Trophoblast cell (in vitro differentiated cells and primary cell): ENCODE measurements at regions not wholly inside any gene's neighbourhood (a gene's known extent, or its start where the extent isn't known, plus 50 kb on each side); places are given as distances from the start of the nearest gene placed in this dataset.

Experiments used
- DNase-seq, 2 donors: peaks; one replicate each; pipeline ENCODE4 v3.0.0-alpha.2; 2016
- H2AFZ ChIP-seq: 2 replicates; pipeline ENCODE4 v1.6.1; 2013; ENCODE audit warnings: low read length, moderate library complexity, mild to moderate bottlenecking; ENCODE audit not compliant: insufficient read depth, poor library complexity
- H2AK5ac ChIP-seq: 2 replicates; pipeline ENCODE4 v1.6.1; 2013; ENCODE audit warnings: mild to moderate bottlenecking, low read length
- H2BK120ac ChIP-seq: 2 replicates; pipeline ENCODE4 v1.6.1; 2013; ENCODE audit warnings: low read length, mild to moderate bottlenecking, moderate library complexity; ENCODE audit not compliant: insufficient read depth, poor library complexity
- H2BK12ac ChIP-seq: 2 replicates; pipeline ENCODE4 v1.6.1; 2013; ENCODE audit warnings: mild to moderate bottlenecking, low read length, moderate library complexity
- H2BK5ac ChIP-seq: 2 replicates; pipeline ENCODE4 v1.6.1; 2013; ENCODE audit warnings: low read length, low read depth, moderate library complexity, mild to moderate bottlenecking; ENCODE audit not compliant: poor library complexity
- H3K14ac ChIP-seq: 2 replicates; pipeline ENCODE4 v1.6.1; 2013; ENCODE audit warnings: mild to moderate bottlenecking, low read length
- H3K18ac ChIP-seq: 2 replicates; pipeline ENCODE4 v1.6.1; 2013; ENCODE audit warnings: mild to moderate bottlenecking, low read length
- H3K23ac ChIP-seq: 2 replicates; pipeline ENCODE4 v1.6.1; 2013; ENCODE audit warnings: low read length
- H3K27ac ChIP-seq: 2 replicates; pipeline ENCODE4 v1.5.1; 2013; ENCODE audit warnings: low read depth, mild to moderate bottlenecking, inconsistent platforms, low read length, moderate library complexity
- H3K27me3 ChIP-seq: 2 replicates; pipeline ENCODE4 v1.6.1; 2013; ENCODE audit warnings: inconsistent platforms, mild to moderate bottlenecking, low read length, moderate library complexity; ENCODE audit not compliant: insufficient read depth
- H3K36me3 ChIP-seq, 2 experiments: 1 replicate in 1 of 2; 2 replicates in 1 of 2; pipeline ENCODE4 v1.6.1; 2013; ENCODE audit warnings: low read length in 2 of 2, mild to moderate bottlenecking in 2 of 2, moderate library complexity in 1 of 2; ENCODE audit not compliant: insufficient read depth in 2 of 2, control insufficient read depth in 1 of 2
- H3K4ac ChIP-seq: 2 replicates; pipeline ENCODE4 v1.6.1; 2013; ENCODE audit warnings: low read depth, mild to moderate bottlenecking, low read length, moderate library complexity
- H3K4me1 ChIP-seq, 2 experiments: 1 replicate in 1 of 2; 2 replicates in 1 of 2; pipeline ENCODE4 v1.6.1; 2013; ENCODE audit warnings: low read length in 2 of 2, mild to moderate bottlenecking in 2 of 2, moderate library complexity in 1 of 2; ENCODE audit not compliant: insufficient read depth in 2 of 2, control insufficient read depth in 1 of 2
- H3K4me2 ChIP-seq: 2 replicates; pipeline ENCODE4 v1.6.1; 2013; ENCODE audit warnings: inconsistent platforms, mild to moderate bottlenecking, low read length, moderate library complexity
- H3K4me3 ChIP-seq: 2 replicates; pipeline ENCODE4 v1.5.1; 2013; ENCODE audit warnings: mild to moderate bottlenecking, low read depth, low read length, inconsistent platforms
- H3K79me1 ChIP-seq: one replicate; pipeline ENCODE4 v1.6.1; 2013; ENCODE audit warnings: low read length
- H3K79me2 ChIP-seq: 2 replicates; pipeline ENCODE4 v1.6.1; 2013; ENCODE audit warnings: low read length, mild to moderate bottlenecking; ENCODE audit not compliant: control insufficient read depth, insufficient read depth, poor library complexity
- H3K9ac ChIP-seq: 2 replicates; pipeline ENCODE4 v1.6.1; 2013; ENCODE audit warnings: mild to moderate bottlenecking, low read length
- H3K9me3 ChIP-seq: 2 replicates; pipeline ENCODE4 v1.6.1; 2013; ENCODE audit warnings: low read depth, mild to moderate bottlenecking, control low read depth, inconsistent platforms, low read length; ENCODE audit not compliant: insufficient read depth
- H4K12ac ChIP-seq: 2 replicates; pipeline ENCODE4 v1.6.1; 2013; ENCODE audit warnings: low read depth, mild to moderate bottlenecking, low read length, moderate library complexity
- H4K8ac ChIP-seq: 2 replicates; pipeline ENCODE4 v1.6.1; 2013; ENCODE audit warnings: low read depth, mild to moderate bottlenecking, low read length, moderate library complexity
- H4K91ac ChIP-seq: one replicate; pipeline ENCODE4 v1.6.1; 2013; ENCODE audit warnings: low read depth, mild to moderate bottlenecking, low read length, moderate library complexity
- WGBS: extraction: QIAGEN DNeasy Blood & Tissue Kit; methylation state at CpG from one replicate; pipeline ENCODE4 v1.1.7; 2013; ENCODE audit warnings: missing lambda C conversion rate; ENCODE audit not compliant: insufficient read length, insufficient coverage; ENCODE audit errors: extremely low coverage; 5-methylcytosine and 5-hydroxymethylcytosine counted together

GRCh38 chr2:47687856-47688255 is 95.1 kb upstream of the MSH6 start:
- no peak overlapping the region for H2AFZ ChIP-seq
- no peak for DNase-seq
- H3K36me3 ChIP-seq = no peaks in the 10 kb centered on the region
- H3K4ac ChIP-seq = no peak overlapping the region
- H4K8ac ChIP-seq = no peak overlapping the region
- no peak overlapping the region for H4K91ac ChIP-seq
- no peaks in the 10 kb centered on the region for H3K79me1 ChIP-seq
- H2AK5ac ChIP-seq = no peak overlapping the region
- H3K23ac ChIP-seq = no peak overlapping the region
- no peak overlapping the region for H3K14ac ChIP-seq
- H2BK12ac ChIP-seq = no peak overlapping the region
- H3K4me3 ChIP-seq = no peak overlapping the region
- WGBS = no CpG with 5 or more reads among the region's 1 CpG
- H3K79me2 ChIP-seq = no peaks in the 10 kb centered on the region
- H4K12ac ChIP-seq = no peak overlapping the region
- no peak overlapping the region for H3K9ac ChIP-seq
- H2BK5ac ChIP-seq = no peak overlapping the region
- H3K27me3 ChIP-seq = no peaks in the 10 kb centered on the region
- no peak overlapping the region for H2BK120ac ChIP-seq
- no peak overlapping the region for H3K27ac ChIP-seq
- H3K4me1 ChIP-seq = peaks cover 2 to 4% of the 10 kb centered on the region in 2 experiments
- H3K18ac ChIP-seq = no peak overlapping the region
- no peak overlapping the region for H3K4me2 ChIP-seq
- no peaks in the 10 kb centered on the region for H3K9me3 ChIP-seq

DNA sequence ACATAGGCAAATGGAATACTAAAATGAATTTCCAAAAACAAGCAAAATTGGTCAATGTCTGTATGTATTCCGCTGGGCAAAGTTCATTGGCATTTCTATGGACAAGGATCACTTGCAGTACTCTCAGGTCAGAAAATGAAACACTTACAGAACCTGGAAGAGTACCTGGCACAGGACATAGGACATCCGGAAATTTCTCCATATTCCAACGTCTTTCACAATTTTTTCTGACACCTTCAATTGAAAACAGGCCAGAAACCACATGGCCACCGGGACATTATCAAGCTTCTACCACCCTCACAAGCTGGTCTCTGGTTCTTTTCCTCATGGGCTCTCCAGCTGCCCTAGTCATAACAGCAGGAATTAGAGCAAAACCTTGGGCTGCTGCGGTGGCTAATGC is 96.9 kb upstream of the MSH6 start:
- H3K79me2 ChIP-seq = no peaks in the 10 kb centered on the region
- DNase-seq = peak in 1 of 2 donors; percentile 51
- no peak overlapping the region for H3K18ac ChIP-seq
- no peaks in the 10 kb centered on the region for H3K36me3 ChIP-seq
- no peak overlapping the region for H3K27ac ChIP-seq
- no peak overlapping the region for H2BK5ac ChIP-seq
- H3K9ac ChIP-seq = no peak overlapping the region
- no CpG with 5 or more reads among the region's 5 CpGs for WGBS
- no peak overlapping the region for H4K8ac ChIP-seq
- no peaks in the 10 kb centered on the region for H3K79me1 ChIP-seq
- no peaks in the 10 kb centered on the region for H3K9me3 ChIP-seq
- no peak overlapping the region for H4K91ac ChIP-seq
- H3K4ac ChIP-seq = no peak overlapping the region
- H3K27me3 ChIP-seq = no peaks in the 10 kb centered on the region
- H2BK120ac ChIP-seq = no peak overlapping the region
- H2AK5ac ChIP-seq = no peak overlapping the region
- H3K14ac ChIP-seq = no peak overlapping the region
- H4K12ac ChIP-seq = no peak overlapping the region
- no peak overlapping the region for H2AFZ ChIP-seq
- H3K4me3 ChIP-seq = no peak overlapping the region
- H3K23ac ChIP-seq = no peak overlapping the region
- peaks cover 2 to 4% of the 10 kb centered on the region in 2 experiments for H3K4me1 ChIP-seq
- H2BK12ac ChIP-seq = no peak overlapping the region
- H3K4me2 ChIP-seq = no peak overlapping the region

GRCh38 chr2:47682216-47682749 is 100.7 kb upstream of the MSH6 start:
- Histone ChIP-seq H4K12ac (no peak overlapping the region), H2AK5ac (no peak overlapping the region), H3K4me1 (no peaks in the 10 kb centered on the region), H3K14ac (no peak overlapping the region), H4K91ac (no peak overlapping the region), H3K23ac (no peak overlapping the region), H2BK5ac (no peak overlapping the region), H3K18ac (no peak overlapping the region), H3K4ac (no peak overlapping the region), H3K9me3 (no peaks in the 10 kb centered on the region), H3K4me3 (no peak overlapping the region), H3K79me1 (no peaks in the 10 kb centered on the region), H3K36me3 (no peaks in the 10 kb centered on the region), H3K4me2 (no peak overlapping the region), H4K8ac (no peak overlapping the region), H3K9ac (no peak overlapping the region), H3K27ac (no peak overlapping the region), H3K27me3 (no peaks in the 10 kb centered on the region), H3K79me2 (no peaks in the 10 kb centered on the region), H2AFZ (no peak overlapping the region), H2BK120ac (no peak overlapping the region), H2BK12ac (no peak overlapping the region)
- WGBS = no CpG with 5 or more reads among the region's 8 CpGs
- no peak for DNase-seq

GRCh38 chr2:47676261-47676926 is 105.6 kb upstream of the KCNK12 start:
- no peak overlapping the region for H2AK5ac ChIP-seq
- no peak overlapping the region for H3K23ac ChIP-seq
- no peak overlapping the region for H3K9ac ChIP-seq
- peaks cover 0 to 4% of the 10 kb centered on the region in 2 experiments for H3K4me1 ChIP-seq
- no peak overlapping the region for H3K27ac ChIP-seq
- H4K8ac ChIP-seq = no peak overlapping the region
- no peaks in the 10 kb centered on the region for H3K79me1 ChIP-seq
- no peaks in the 10 kb centered on the region for H3K9me3 ChIP-seq
- no peak overlapping the region for H3K4me3 ChIP-seq
- no peak overlapping the region for H4K91ac ChIP-seq
- H3K18ac ChIP-seq = no peak overlapping the region
- H3K4me2 ChIP-seq = no peak overlapping the region
- no peaks in the 10 kb centered on the region for H3K79me2 ChIP-seq
- H2AFZ ChIP-seq = no peak overlapping the region
- no peak for DNase-seq
- H2BK12ac ChIP-seq = peak overlapping the region; percentile 45
- H2BK5ac ChIP-seq = no peak overlapping the region
- no peak overlapping the region for H4K12ac ChIP-seq
- H3K27me3 ChIP-seq = no peaks in the 10 kb centered on the region
- no peak overlapping the region for H3K14ac ChIP-seq
- H3K36me3 ChIP-seq = no peaks in the 10 kb centered on the region
- WGBS = no CpG with 5 or more reads among the region's 6 CpGs
- no peak overlapping the region for H2BK120ac ChIP-seq
- no peak overlapping the region for H3K4ac ChIP-seq
